KMS-11 (cell line): ENCODE measurements at regions not wholly inside any gene's neighbourhood (a gene's known extent, or its start where the extent isn't known, plus 50 kb on each side); places are given as distances from the start of the nearest gene placed in this dataset.

ENCODE experiments used
- H2AFZ ChIP-seq: fragments of 200-600 bp; sonication (generic); 2 replicates; pipeline ENCODE4 v1.6.1; 2016; ENCODE audit warnings: antibody characterized with exemption, mixed run types, low read depth
- H3K27ac ChIP-seq: fragments of 200-600 bp; sonication (generic); 2 replicates; pipeline ENCODE4 v1.6.1; 2016; ENCODE audit warnings: mild to moderate bottlenecking, mixed run types
- H3K27me3 ChIP-seq: fragments of 200-600 bp; sonication (generic); 2 replicates; pipeline ENCODE4 v1.6.1; 2017; ENCODE audit warnings: mild to moderate bottlenecking, low read depth, mixed run types, moderate library complexity; ENCODE audit not compliant: insufficient read depth
- H3K36me3 ChIP-seq: fragments of 200-600 bp; sonication (generic); 2 replicates; pipeline ENCODE4 v1.6.1; 2017; ENCODE audit warnings: mild to moderate bottlenecking, mixed run types; ENCODE audit not compliant: insufficient read depth
- H3K4me1 ChIP-seq: fragments of 200-600 bp; sonication (generic); 2 replicates; pipeline ENCODE4 v1.6.1; 2016; ENCODE audit warnings: mild to moderate bottlenecking, low read depth, mixed run types; ENCODE audit not compliant: poor library complexity, severe bottlenecking
- H3K4me2 ChIP-seq: fragments of 200-600 bp; sonication (generic); 2 replicates; pipeline ENCODE4 v1.7.0; 2016; ENCODE audit warnings: mild to moderate bottlenecking, mixed run types
- H3K4me3 ChIP-seq: fragments of 200-600 bp; sonication (generic); IDR thresholded peaks from 2 replicates; pipeline ENCODE4 v1.6.1; 2017; ENCODE audit warnings: low read depth, low read length, mixed read lengths; ENCODE audit not compliant: insufficient read depth
- H3K79me2 ChIP-seq: fragments of 200-600 bp; sonication (generic); 2 replicates; pipeline ENCODE4 v1.6.1; 2016; ENCODE audit warnings: low read depth, mixed run types; ENCODE audit not compliant: insufficient read depth
- H3K9ac ChIP-seq: fragments of 200-600 bp; sonication (generic); 2 replicates; pipeline ENCODE4 v1.6.1; 2016; ENCODE audit warnings: mild to moderate bottlenecking, mixed run types
- H4K20me1 ChIP-seq: fragments of 200-600 bp; sonication (generic); 2 replicates; pipeline ENCODE4 v1.6.1; 2016; ENCODE audit warnings: mild to moderate bottlenecking, mixed run types; ENCODE audit not compliant: insufficient read depth
- CTCF ChIP-seq: fragments of 200-600 bp; sonication (generic); conservative IDR thresholded peaks from 2 replicates; pipeline ENCODE4 v1.6.1; 2017; ENCODE audit warnings: low read depth, mild to moderate bottlenecking, antibody characterized with exemption, low read length, moderate library complexity, mixed read lengths

DNA sequence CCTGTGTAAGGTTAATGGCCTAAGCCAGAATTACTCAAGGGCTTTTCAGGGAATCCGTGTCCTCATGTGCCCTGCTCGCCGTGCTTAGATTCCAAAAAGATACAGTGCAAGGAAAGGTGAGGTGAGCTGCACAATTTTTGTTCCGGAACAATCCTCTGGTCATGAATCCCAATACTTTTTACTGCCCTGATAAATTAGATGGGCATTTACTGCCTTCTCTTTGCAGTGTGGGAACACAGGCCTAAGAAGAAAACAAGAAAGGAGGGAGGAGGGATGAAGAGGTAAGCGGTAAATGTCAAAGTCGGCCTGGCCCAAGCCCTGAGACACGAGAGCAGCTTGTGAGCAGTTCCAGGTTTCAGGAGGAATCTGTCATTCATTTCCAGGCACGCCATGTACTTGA, 390.9 kb upstream of the SULF2 start:
- H3K27ac ChIP-seq: no peak overlapping the region
- no peaks in the 10 kb centered on the region for H3K36me3 ChIP-seq
- TF ChIP-seq CTCF: no peak
- H3K27me3 ChIP-seq: peaks cover 55% of the 10 kb centered on the region
- H2AFZ ChIP-seq: no peak overlapping the region
- H3K4me2 ChIP-seq: no peak overlapping the region
- H3K79me2 ChIP-seq: no peaks in the 10 kb centered on the region
- no peak overlapping the region for H3K4me3 ChIP-seq
- H4K20me1 ChIP-seq: no peaks in the 10 kb centered on the region
- H3K9ac ChIP-seq: no peak overlapping the region
- no peaks in the 10 kb centered on the region for H3K4me1 ChIP-seq

DNA sequence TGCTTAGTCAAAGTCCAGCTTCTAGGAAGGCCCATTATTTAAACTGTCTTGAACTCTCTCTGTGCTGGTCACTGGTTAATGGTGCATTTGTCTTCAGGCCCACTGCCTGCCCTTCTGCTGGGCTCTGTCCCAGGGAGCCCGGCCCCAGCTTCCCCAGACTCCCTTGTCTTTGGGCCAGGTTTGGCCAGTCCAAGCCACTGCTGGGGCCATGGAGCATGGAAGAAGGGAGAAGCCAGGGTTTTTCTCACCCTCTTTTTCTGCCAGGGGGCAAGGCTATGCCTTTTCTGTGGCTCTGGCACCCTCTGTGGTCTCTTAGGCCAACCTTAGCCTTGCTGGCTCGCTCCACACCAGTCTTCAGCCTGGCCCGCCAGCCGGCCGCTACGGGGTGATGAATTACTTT, 390.0 kb upstream of the SULF2 start:
- no peak for TF ChIP-seq CTCF
- H3K79me2 ChIP-seq: no peaks in the 10 kb centered on the region
- H3K27me3 ChIP-seq: peaks cover 60% of the 10 kb centered on the region
- H3K4me1 ChIP-seq: no peaks in the 10 kb centered on the region
- no peak overlapping the region for H3K4me2 ChIP-seq
- H3K36me3 ChIP-seq: no peaks in the 10 kb centered on the region
- H3K27ac ChIP-seq: no peak overlapping the region
- H4K20me1 ChIP-seq: no peaks in the 10 kb centered on the region
- no peak overlapping the region for H2AFZ ChIP-seq
- no peak overlapping the region for H3K4me3 ChIP-seq
- no peak overlapping the region for H3K9ac ChIP-seq

GRCh38 chr20:48172357-48172702, 387.0 kb upstream of the SULF2 start:
- H3K36me3 ChIP-seq: no peaks in the 10 kb centered on the region
- H3K4me3 ChIP-seq: no peak overlapping the region
- H3K9ac ChIP-seq: no peak overlapping the region
- no peak overlapping the region for H2AFZ ChIP-seq
- H3K27me3 ChIP-seq: peaks cover 46% of the 10 kb centered on the region
- H3K27ac ChIP-seq: no peak overlapping the region
- no peak for TF ChIP-seq CTCF
- no peaks in the 10 kb centered on the region for H3K79me2 ChIP-seq
- no peaks in the 10 kb centered on the region for H3K4me1 ChIP-seq
- H4K20me1 ChIP-seq: no peaks in the 10 kb centered on the region
- H3K4me2 ChIP-seq: no peak overlapping the region

DNA sequence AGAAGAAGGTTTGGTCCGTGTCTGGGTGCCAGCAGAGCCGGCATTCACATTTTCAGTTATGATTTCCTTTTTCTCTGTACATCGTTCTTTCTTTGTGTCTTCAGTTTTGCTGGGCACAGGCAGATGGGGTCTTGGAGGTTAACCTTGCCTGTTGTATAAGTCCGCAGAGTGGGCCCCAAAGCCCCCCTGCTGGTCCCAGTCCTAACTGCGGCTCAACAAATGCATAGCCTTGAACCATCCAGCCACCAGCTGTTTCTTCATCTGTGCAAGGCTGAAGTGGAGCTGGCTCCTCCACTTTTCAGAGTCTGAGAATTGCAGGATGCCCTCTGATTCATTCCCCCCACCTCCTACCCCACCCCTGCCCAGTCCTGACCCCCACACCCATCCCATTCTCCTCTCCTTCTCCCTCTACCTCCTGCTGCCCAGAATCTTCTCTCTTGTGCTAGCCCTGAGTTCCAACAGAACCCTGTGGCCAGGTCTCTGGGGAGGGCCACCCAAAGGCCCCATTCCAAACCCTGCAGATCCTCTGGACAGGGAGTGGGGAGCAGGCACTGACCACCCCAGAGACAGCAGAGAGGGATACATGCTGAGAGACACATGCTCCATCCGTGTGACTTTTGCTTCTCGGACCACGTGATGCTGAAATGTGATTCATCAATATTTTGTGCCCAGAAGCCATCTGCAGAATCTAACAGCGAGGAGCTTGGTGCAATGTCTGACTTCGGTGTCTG, 386.5 kb upstream of the SULF2 start:
- H2AFZ ChIP-seq: no peak overlapping the region
- H4K20me1 ChIP-seq: no peaks in the 10 kb centered on the region
- no peak overlapping the region for H3K4me2 ChIP-seq
- H3K4me3 ChIP-seq: no peak overlapping the region
- no peaks in the 10 kb centered on the region for H3K36me3 ChIP-seq
- no peak overlapping the region for H3K27ac ChIP-seq
- H3K79me2 ChIP-seq: no peaks in the 10 kb centered on the region
- H3K27me3 ChIP-seq: peaks cover 42% of the 10 kb centered on the region
- H3K4me1 ChIP-seq: no peaks in the 10 kb centered on the region
- no peak for TF ChIP-seq CTCF
- no peak overlapping the region for H3K9ac ChIP-seq
